Endothelial cell of umbilical vein (primary cell): ENCODE measurements at regions not wholly inside any gene's neighbourhood (a gene's known extent, or its start where the extent isn't known, plus 50 kb on each side); places are given as distances from the start of the nearest gene placed in this dataset.

Source experiments
- BruUV-seq: library from RNA; stranded (reverse); fragments of 400-500 nt; replicated peaks from 2 replicates; lab custom pipeline; 2021; lab: Mats Ljungman, UMichigan
- CTCF ChIA-PET: fragments of 300-600, 350-600 bp; sonication (Branson Sonifier 250); formaldehyde crosslinking; loops from one replicate; lab custom pipeline; 2021; ENCODE audit warnings: antibody characterized with exemption, inconsistent platforms; lab: Charles Lee
- POLR2A ChIA-PET: fragments of 300-600, 350-600 bp; sonication (Branson Sonifier 250); formaldehyde crosslinking; loops from one replicate; lab custom pipeline; 2021; ENCODE audit warnings: antibody characterized with exemption, inconsistent platforms; lab: Charles Lee
- DNase-seq: peaks from one replicate; pipeline ENCODE4 v3.0.0-alpha.2; 2011; ENCODE audit warnings: low read depth, low spot score
- FAIRE-seq: peaks from 2 replicates; lab custom pipeline; 2011; peaks lifted over from hg19 to GRCh38; lab: Jason Lieb, UNC
- H2AFZ ChIP-seq: 2 replicates; pipeline ENCODE4 v1.6.0; 2012; ENCODE audit warnings: low read depth, low read length, control low read depth, inconsistent platforms
- H3K27ac ChIP-seq: 2 replicates; pipeline ENCODE4 v1.5.1; 2011; ENCODE audit warnings: low read depth, mild to moderate bottlenecking, control low read depth, low read length, moderate library complexity; ENCODE audit not compliant: insufficient read depth
- H3K27me3 ChIP-seq, 2 experiments: 2 replicates each; pipeline versions ENCODE4 v1.6.0 to v1.6.1; 2011; ENCODE audit warnings: low read length in 2 of 2, mixed read lengths in 1 of 2; ENCODE audit not compliant: control insufficient read depth in 2 of 2, insufficient read depth in 2 of 2
- H3K36me3 ChIP-seq, 2 experiments: 2 replicates in 1 of 2; 3 replicates in 1 of 2; pipeline ENCODE4 v1.5.1; 2011; ENCODE audit warnings: low read length in 2 of 2, mild to moderate bottlenecking in 1 of 2, moderate library complexity in 1 of 2; ENCODE audit not compliant: control insufficient read depth in 2 of 2, insufficient read depth in 2 of 2; ENCODE audit errors: extremely low read depth in 1 of 2
- H3K4me1 ChIP-seq: 3 replicates; pipeline ENCODE4 v1.5.1; 2011; ENCODE audit warnings: mild to moderate bottlenecking, low read length; ENCODE audit not compliant: control insufficient read depth, insufficient read depth; ENCODE audit errors: extremely low read depth
- H3K4me2 ChIP-seq: 2 replicates; pipeline ENCODE4 v1.6.1; 2011; ENCODE audit warnings: low read length, control low read depth, mixed read lengths; ENCODE audit not compliant: insufficient read depth
- H3K4me3 ChIP-seq, 3 experiments: fragments of 200-600 bp in 1 of 3; sonication (generic), shearing (Covaris generic) in 1 of 3; replicated peaks in 1 of 3; 2 replicates each; pipeline ENCODE4 v1.5.1; 2011 to 2016; ENCODE audit warnings: control low read depth in 3 of 3, low read length in 3 of 3, mild to moderate bottlenecking in 2 of 3, inconsistent platforms in 1 of 3, low read depth in 1 of 3, moderate library complexity in 1 of 3; ENCODE audit not compliant: insufficient read depth in 1 of 3
- H3K79me2 ChIP-seq: 2 replicates; pipeline ENCODE4 v1.6.0; 2012; ENCODE audit warnings: low read length, inconsistent platforms; ENCODE audit not compliant: control insufficient read depth, insufficient read depth
- H3K9ac ChIP-seq: replicated peaks from 2 replicates; pipeline ENCODE3; 2011; ENCODE audit warnings: low read length, control low read depth; ENCODE audit not compliant: insufficient read depth; ENCODE audit errors: extremely low read depth
- H3K9me1 ChIP-seq: replicated peaks from 3 replicates; pipeline ENCODE4 v1.6.0; 2011; ENCODE audit warnings: mild to moderate bottlenecking, low read length; ENCODE audit not compliant: control insufficient read depth, insufficient read depth; ENCODE audit errors: extremely low read depth
- H3K9me3 ChIP-seq: replicated peaks from 2 replicates; pipeline ENCODE4 v1.5.1; 2012; ENCODE audit warnings: low read length, inconsistent platforms; ENCODE audit not compliant: control insufficient read depth, insufficient read depth
- H4K20me1 ChIP-seq: replicated peaks from 2 replicates; pipeline ENCODE3; 2011; ENCODE audit warnings: mild to moderate bottlenecking, low read length; ENCODE audit not compliant: control insufficient read depth, insufficient read depth; ENCODE audit errors: extremely low read depth
- CTCF ChIP-seq, 2 donors: IDR thresholded peaks; 1 replicate in 1 of 2; 2 replicates in 1 of 2; pipeline ENCODE4 v1.5.1; 2011; ENCODE audit warnings: low read length in 2 of 2, mild to moderate bottlenecking in 2 of 2, moderate library complexity in 2 of 2, control low read depth in 1 of 2, inconsistent platforms in 1 of 2, low read depth in 1 of 2; ENCODE audit not compliant: insufficient read depth in 1 of 2; ENCODE audit errors: extremely low read depth in 1 of 2
- EZH2 ChIP-seq: IDR thresholded peaks from 2 replicates; pipeline ENCODE4 v1.6.1; 2012; ENCODE audit warnings: borderline replicate concordance, low read depth, mild to moderate bottlenecking, moderate library complexity, low read length, inconsistent platforms; ENCODE audit not compliant: severe bottlenecking
- FOS ChIP-seq: IDR thresholded peaks from 2 replicates; pipeline ENCODE4 v1.6.1; 2011; ENCODE audit warnings: mild to moderate bottlenecking, low read length, moderate library complexity, borderline replicate concordance; ENCODE audit not compliant: insufficient read depth
- GATA2 ChIP-seq: IDR thresholded peaks from 2 replicates; pipeline ENCODE4 v1.7.0; 2011; ENCODE audit warnings: low read depth, mild to moderate bottlenecking, moderate library complexity, mixed read lengths, low read length; ENCODE audit not compliant: insufficient read length, insufficient read depth
- JUN ChIP-seq: IDR thresholded peaks from 2 replicates; pipeline ENCODE4 v1.6.1; 2011; ENCODE audit warnings: borderline replicate concordance, low read depth; ENCODE audit not compliant: insufficient read length, insufficient read depth
- MAX ChIP-seq: IDR thresholded peaks from 2 replicates; pipeline ENCODE4 v1.6.1; 2011; ENCODE audit not compliant: insufficient read depth, insufficient read length
- MYC ChIP-seq: IDR thresholded peaks from one replicate; pipeline ENCODE4 v1.6.1; 2011; ENCODE audit warnings: mild to moderate bottlenecking, low read depth, low read length
- POLR2A ChIP-seq: IDR thresholded peaks from 2 replicates; pipeline ENCODE4 v1.6.1; 2012; ENCODE audit warnings: low read depth, mild to moderate bottlenecking, control low read depth, low read length
- POLR2AphosphoS5 ChIP-seq: IDR thresholded peaks from 2 replicates; pipeline ENCODE4 v1.6.1; 2012; ENCODE audit warnings: low read depth, mild to moderate bottlenecking, control low read depth, low read length, moderate library complexity; ENCODE audit not compliant: insufficient read depth
- dilution Hi-C: fragments of 300-500 bp; cut with MboI; formaldehyde crosslinking; loops from one replicate; pipeline ENCODE4 v1.15.0; 2019; ENCODE audit warnings: low sequenced_read_pairs; ENCODE audit not compliant: extremely low pct_ligation_motif_present
- intact Hi-C: fragments of 100-400 bp; cut with micrococcal nuclease; formaldehyde crosslinking; loops from one replicate; pipeline ENCODE4 v1.10.0; 2022

DNA sequence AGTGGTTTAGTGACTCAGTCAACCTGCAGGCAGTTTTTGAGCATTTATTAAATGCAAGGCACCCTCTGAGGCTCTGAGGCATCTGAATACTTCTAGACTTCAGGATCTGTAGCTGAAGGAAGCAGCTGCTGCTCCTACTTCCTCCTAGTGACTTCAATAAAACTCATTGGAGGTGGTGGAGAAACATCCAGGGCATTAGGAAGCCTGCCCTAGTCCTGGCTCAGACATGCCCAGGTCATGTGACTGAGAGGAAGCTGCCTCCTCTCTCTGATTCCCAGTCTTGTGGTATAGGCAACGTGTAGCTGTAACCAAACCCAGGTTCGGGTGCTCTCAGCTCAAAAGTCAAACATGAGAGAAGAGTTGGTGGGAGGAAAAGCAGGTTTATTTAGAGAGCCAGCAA lies 287.2 kb upstream of the GYPC start:
- FAIRE-seq (no peak), DNase-seq (no peak)
- Histone ChIP-seq H3K4me3 (no peak overlapping the region), H3K9me1 (no peaks in the 10 kb centered on the region), H3K27ac (no peak overlapping the region), H4K20me1 (no peaks in the 10 kb centered on the region), H3K4me2 (no peak overlapping the region), H3K27me3 (no peaks in the 10 kb centered on the region), H3K9me3 (peaks cover 12% of the 10 kb centered on the region), H3K36me3 (no peaks in the 10 kb centered on the region), H3K79me2 (no peaks in the 10 kb centered on the region), H2AFZ (no peak overlapping the region), H3K9ac (no peak overlapping the region), H3K4me1 (no peaks in the 10 kb centered on the region)
- intact Hi-C loops (no loop called here), dilution Hi-C loops (no loop called here)
- TF ChIP-seq EZH2 (no peak), GATA2 (no peak), FOS (no peak), MAX (no peak), JUN (no peak), POLR2AphosphoS5 (no peak), MYC (no peak), CTCF (IDR thresholded peaks at IDR 0.05; ENCODE audit: extremely low read depth in 1 of 2, insufficient read depth in 1 of 2, low read depth in 1 of 2, low read length in 2 of 2) (no peak), POLR2A (no peak)
- POLR2A ChIA-PET = no interaction called here
- BruUV-seq = no TSS peak
- CTCF ChIA-PET = no interaction called here
